A549 (cell line): ENCODE measurements at regions not wholly inside any gene's neighbourhood (a gene's known extent, or its start where the extent isn't known, plus 50 kb on each side); places are given as distances from the start of the nearest gene placed in this dataset.

Experiments
- CEBPB ChIP-seq, 2 experiments: fragments of >200 bp in 1 of 2; sonication (Bioruptor Twin) in 1 of 2; formaldehyde crosslinking in 1 of 2; IDR thresholded peaks; 2 replicates each; pipeline ENCODE4 v1.6.1; 2012 to 2016
- CHD4 ChIP-seq: fragments of 200-600 bp; sonication (generic); IDR thresholded peaks from 2 replicates; pipeline ENCODE4 v1.6.1; 2016; ENCODE audit warnings: antibody characterized with exemption, mild to moderate bottlenecking, borderline replicate concordance
- CTCF ChIP-seq: fragments of >200 bp; sonication (Bioruptor Twin); formaldehyde crosslinking; IDR thresholded peaks from 3 replicates; pipeline ENCODE4 v1.5.1; 2016
- HOXB5 ChIP-seq: fragments of 250-450 bp; sonication (Bioruptor Pico); IDR thresholded peaks from 2 replicates; pipeline ENCODE4 v1.5.0; 2020; ENCODE audit warnings: mild to moderate bottlenecking, moderate library complexity
- JUNB ChIP-seq: fragments of >200 bp; sonication (Bioruptor Twin); formaldehyde crosslinking; IDR thresholded peaks from 2 replicates; pipeline ENCODE4 v1.6.1; 2016
- MAX ChIP-seq: IDR thresholded peaks from 2 replicates; pipeline ENCODE4 v1.6.1; 2012
- PBX3 ChIP-seq: IDR thresholded peaks from 2 replicates; pipeline ENCODE4 v1.6.1; 2012
- POLR2A ChIP-seq: IDR thresholded peaks from 2 replicates; pipeline ENCODE4 v1.6.1; 2012; ENCODE audit warnings: mild to moderate bottlenecking, low read length
- POLR2AphosphoS2 ChIP-seq: conservative IDR thresholded peaks from 2 replicates; pipeline ENCODE4 v1.6.1; 2012; ENCODE audit warnings: low read length, improper control_type of control experiment, inconsistent platforms
- REST ChIP-seq: fragments of 200-600 bp; sonication (generic); IDR thresholded peaks from 2 replicates; pipeline ENCODE4 v1.6.1; 2016; ENCODE audit warnings: antibody characterized with exemption, mild to moderate bottlenecking, moderate library complexity
- ZFP36 ChIP-seq: fragments of 450-650 bp; IDR thresholded peaks from 2 replicates; pipeline ENCODE4 v1.6.1; 2014; ENCODE audit warnings: borderline replicate concordance; ENCODE audit not compliant: partially characterized antibody

GRCh38 chr12:58341791-58342190 is 400.4 kb downstream of the ATP23 start:
- TF ChIP-seq POLR2A = no peak
- no peak for TF ChIP-seq CTCF
- no peak for TF ChIP-seq ZFP36
- no peak for TF ChIP-seq REST
- TF ChIP-seq POLR2AphosphoS2 = no peak
- TF ChIP-seq CHD4 = no peak
- TF ChIP-seq HOXB5 (CRISPR knock-in tag) = no peak
- no peak for TF ChIP-seq CEBPB (IDR thresholded peaks at IDR 0.05)
- TF ChIP-seq JUNB = no peak
- no peak for TF ChIP-seq MAX
- TF ChIP-seq PBX3 = no peak
